ENCODE measurements at regions not wholly inside any gene's neighbourhood (a gene's known extent, or its start where the extent isn't known, plus 50 kb on each side); places are given as distances from the start of the nearest gene placed in this dataset.

DNA sequence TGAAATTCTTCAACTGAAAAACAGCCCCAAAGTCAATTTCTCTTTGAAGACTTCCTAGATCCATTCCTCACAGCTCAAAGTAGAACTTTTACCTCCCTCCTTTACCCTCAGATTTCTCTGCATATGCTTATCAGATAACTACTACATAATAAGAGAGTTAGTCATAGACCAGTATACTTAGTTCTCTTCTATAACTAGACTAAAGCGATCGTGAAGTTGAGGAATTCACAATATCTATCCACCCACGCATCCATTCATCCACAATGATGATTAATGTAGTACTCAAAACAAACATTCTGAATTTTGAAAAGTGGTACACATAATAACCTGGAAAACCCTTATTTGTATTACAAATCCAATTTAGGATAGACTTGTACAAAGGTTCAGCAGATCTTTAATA is 800.9 kb upstream of the TENM4 start:
- H4K20me1 ChIP-seq (replicated peaks; ENCODE audit: control insufficient read depth, extremely low read depth, insufficient read depth, low read length), result no peaks in the 10 kb centered on the region
- dilution Hi-C loops (cut with MboI; ENCODE audit: extremely low pct_ligation_motif_present, low sequenced_read_pairs), result no loop called here
- no peaks in the 10 kb centered on the region for H3K9me1 ChIP-seq (replicated peaks; ENCODE audit: control insufficient read depth, extremely low read depth, insufficient read depth, low read length)
- H3K79me2 ChIP-seq (ENCODE audit: control insufficient read depth, insufficient read depth, low read length), result no peaks in the 10 kb centered on the region
- CTCF ChIA-PET, result no interaction called here
- H3K36me3 ChIP-seq (ENCODE audit: control insufficient read depth in 2 of 2, extremely low read depth in 1 of 2, insufficient read depth in 2 of 2, low read length in 2 of 2), result no peaks in the 10 kb centered on the region
- no TSS peak for BruUV-seq (replicated peaks)
- H3K9me3 ChIP-seq (replicated peaks; ENCODE audit: control insufficient read depth, insufficient read depth, low read length), result no peaks in the 10 kb centered on the region
- H3K9ac ChIP-seq (replicated peaks; ENCODE audit: extremely low read depth, insufficient read depth, low read length), result no peak overlapping the region
- no peak overlapping the region for H3K4me3 ChIP-seq (replicated peaks in 1 of 3; ENCODE audit: insufficient read depth in 1 of 3, low read depth in 1 of 3, low read length in 3 of 3)
- H3K27me3 ChIP-seq (ENCODE audit: control insufficient read depth in 2 of 2, insufficient read depth in 2 of 2, low read length in 2 of 2), result no peaks in the 10 kb centered on the region
- no peak overlapping the region for H3K4me2 ChIP-seq (ENCODE audit: insufficient read depth, low read length)
- FAIRE-seq (no peak), DNase-seq (ENCODE audit: low read depth, low spot score) (no peak)
- POLR2A ChIA-PET, result interaction anchor here (0.6 kb wide), 1 partner anchor 575 kb away, joined by 3 read pairs; no protein-coding TSS in a partner anchor
- no peak overlapping the region for H3K27ac ChIP-seq (ENCODE audit: insufficient read depth, low read depth, low read length)
- TF ChIP-seq POLR2AphosphoS5 (IDR thresholded peaks at IDR 0.05; ENCODE audit: insufficient read depth, low read depth, low read length), result no peak
- TF ChIP-seq GATA2 (IDR thresholded peaks at IDR 0.05; ENCODE audit: insufficient read depth, insufficient read length, low read depth, low read length), result no peak
- TF ChIP-seq, protein P1, sequence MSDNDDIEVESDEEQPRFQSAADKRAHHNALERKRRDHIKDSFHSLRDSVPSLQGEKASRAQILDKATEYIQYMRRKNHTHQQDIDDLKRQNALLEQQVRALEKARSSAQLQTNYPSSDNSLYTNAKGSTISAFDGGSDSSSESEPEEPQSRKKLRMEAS (IDR thresholded peaks at IDR 0.05; ENCODE audit: insufficient read depth, insufficient read length), result no peak
- no peak for TF ChIP-seq FOS (IDR thresholded peaks at IDR 0.05; ENCODE audit: borderline replicate concordance, insufficient read depth, low read length)
- TF ChIP-seq, protein P2, sequence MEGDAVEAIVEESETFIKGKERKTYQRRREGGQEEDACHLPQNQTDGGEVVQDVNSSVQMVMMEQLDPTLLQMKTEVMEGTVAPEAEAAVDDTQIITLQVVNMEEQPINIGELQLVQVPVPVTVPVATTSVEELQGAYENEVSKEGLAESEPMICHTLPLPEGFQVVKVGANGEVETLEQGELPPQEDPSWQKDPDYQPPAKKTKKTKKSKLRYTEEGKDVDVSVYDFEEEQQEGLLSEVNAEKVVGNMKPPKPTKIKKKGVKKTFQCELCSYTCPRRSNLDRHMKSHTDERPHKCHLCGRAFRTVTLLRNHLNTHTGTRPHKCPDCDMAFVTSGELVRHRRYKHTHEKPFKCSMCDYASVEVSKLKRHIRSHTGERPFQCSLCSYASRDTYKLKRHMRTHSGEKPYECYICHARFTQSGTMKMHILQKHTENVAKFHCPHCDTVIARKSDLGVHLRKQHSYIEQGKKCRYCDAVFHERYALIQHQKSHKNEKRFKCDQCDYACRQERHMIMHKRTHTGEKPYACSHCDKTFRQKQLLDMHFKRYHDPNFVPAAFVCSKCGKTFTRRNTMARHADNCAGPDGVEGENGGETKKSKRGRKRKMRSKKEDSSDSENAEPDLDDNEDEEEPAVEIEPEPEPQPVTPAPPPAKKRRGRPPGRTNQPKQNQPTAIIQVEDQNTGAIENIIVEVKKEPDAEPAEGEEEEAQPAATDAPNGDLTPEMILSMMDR (IDR thresholded peaks at IDR 0.05; ENCODE audit: extremely low read depth in 1 of 2, insufficient read depth in 1 of 2, low read depth in 1 of 2, low read length in 2 of 2), result no peak
- TF ChIP-seq JUN (IDR thresholded peaks at IDR 0.05; ENCODE audit: borderline replicate concordance, insufficient read depth, insufficient read length, low read depth), result no peak
- TF ChIP-seq MYC (IDR thresholded peaks at IDR 0.05; ENCODE audit: low read depth, low read length), result no peak
- TF ChIP-seq EZH2 (IDR thresholded peaks at IDR 0.05; ENCODE audit: borderline replicate concordance, low read depth, low read length, severe bottlenecking), result no peak
- TF ChIP-seq POLR2A (IDR thresholded peaks at IDR 0.05; ENCODE audit: low read depth, low read length), result no peak
- intact Hi-C loops (cut with micrococcal nuclease), result no loop called here
- H3K4me1 ChIP-seq (ENCODE audit: control insufficient read depth, extremely low read depth, insufficient read depth, low read length), result no peaks in the 10 kb centered on the region
- no peak overlapping the region for H2AFZ ChIP-seq (ENCODE audit: low read depth, low read length)
